OCI-LY7 (cell line): ENCODE measurements at regions not wholly inside any gene's neighbourhood (a gene's known extent, or its start where the extent isn't known, plus 50 kb on each side); places are given as distances from the start of the nearest gene placed in this dataset.
"Not testable (repeated sequence)": the region's sequence is repeated elsewhere in the genome, so short reads cannot be mapped to it uniquely, and the experiment has no call there.

Experiments
- CTCF ChIP-seq: fragments of 200-600 bp; sonication (generic); conservative IDR thresholded peaks from 2 replicates; pipeline ENCODE4 v1.5.1; 2014; ENCODE audit warnings: mild to moderate bottlenecking, antibody characterized with exemption, low read length, moderate library complexity, mixed read lengths
- EZH2phosphoT487 ChIP-seq: fragments of 200-600 bp; sonication (generic); IDR thresholded peaks from 2 replicates; pipeline ENCODE4 v1.6.1; 2018; ENCODE audit warnings: low read depth, borderline replicate concordance, mild to moderate bottlenecking, mixed run types, antibody characterized with exemption, low read length, moderate library complexity, mixed read lengths

- TF ChIP-seq CTCF, EZH2phosphoT487: not testable (repeated sequence)
Measured at GRCh38 chr20:30302786-30303185, 954.7 kb upstream of the DEFB115 start.
